Gastroesophageal sphincter (tissue), 4 donors: ENCODE measurements at regions not wholly inside any gene's neighbourhood (a gene's known extent, or its start where the extent isn't known, plus 50 kb on each side); places are given as distances from the start of the nearest gene placed in this dataset.

Source experiments
- ATAC-seq: fragments of 150-250 bp; one replicate; pipeline ENCODE4 v1.9.1; 2016; ENCODE audit warnings: mild to moderate bottlenecking, moderate library complexity
- H3K27ac ChIP-seq, 4 donors: fragments of 200-600 bp; sonication (generic) in 3 of 4; 1 replicate in 3 of 4; 2 replicates in 1 of 4; pipeline ENCODE4 v1.5.1; 2016 to 2019
- H3K27me3 ChIP-seq: fragments of 200-600 bp; sonication (generic); one replicate; pipeline ENCODE4 v1.5.1; 2019
- H3K36me3 ChIP-seq, 2 donors: fragments of 200-600 bp; sonication (generic); one replicate each; pipeline ENCODE4 v1.5.1; 2019; ENCODE audit warnings: control low read depth in 1 of 2
- H3K4me1 ChIP-seq, 3 donors: fragments of 200-600 bp; sonication (generic); 1 replicate in 2 of 3; 2 replicates in 1 of 3; pipeline ENCODE4 v1.5.1; 2016 to 2019; ENCODE audit warnings: control low read depth in 2 of 3
- H3K4me3 ChIP-seq, 2 donors: fragments of 200-600 bp; sonication (generic); one replicate each; pipeline ENCODE4 v1.5.1; 2019; ENCODE audit warnings: mild to moderate bottlenecking in 1 of 2, moderate library complexity in 1 of 2
- H3K9me3 ChIP-seq, 3 donors: fragments of 200-600 bp; sonication (generic); one replicate each; pipeline ENCODE4 v1.5.1; 2017 to 2019; ENCODE audit warnings: control low read depth in 2 of 3
- EP300 ChIP-seq: sonication (generic); formaldehyde crosslinking; IDR thresholded peaks from one replicate; pipeline ENCODE4 v1.6.1; 2017; ENCODE audit warnings: antibody characterized with exemption, mild to moderate bottlenecking
- POLR2A ChIP-seq, 2 donors: fragments of 450-650 bp; IDR thresholded peaks; one replicate each; pipeline ENCODE4 v1.6.1; 2017; ENCODE audit warnings: antibody characterized with exemption in 2 of 2, mild to moderate bottlenecking in 2 of 2, moderate library complexity in 1 of 2
- POLR2AphosphoS5 ChIP-seq: sonication (generic); formaldehyde crosslinking; IDR thresholded peaks from one replicate; pipeline ENCODE4 v1.6.1; 2017; ENCODE audit warnings: antibody characterized with exemption
- WGBS, 2 donors: methylation state at CpG; one replicate each; pipeline ENCODE4 v1.1.5; 2018; ENCODE audit warnings: low coverage in 1 of 2; 5-methylcytosine and 5-hydroxymethylcytosine counted together
- TF ChIP-seq, protein P1 (sequence below), 4 experiments: fragments of 200-600 bp in 2 of 4; fragments of 450-650 bp in 2 of 4; sonication (generic) in 1 of 4; IDR thresholded peaks; one replicate each; pipeline ENCODE4 v1.5.1; 2017 to 2019; ENCODE audit warnings: antibody characterized with exemption in 4 of 4, mild to moderate bottlenecking in 2 of 4, moderate library complexity in 2 of 4

DNA sequence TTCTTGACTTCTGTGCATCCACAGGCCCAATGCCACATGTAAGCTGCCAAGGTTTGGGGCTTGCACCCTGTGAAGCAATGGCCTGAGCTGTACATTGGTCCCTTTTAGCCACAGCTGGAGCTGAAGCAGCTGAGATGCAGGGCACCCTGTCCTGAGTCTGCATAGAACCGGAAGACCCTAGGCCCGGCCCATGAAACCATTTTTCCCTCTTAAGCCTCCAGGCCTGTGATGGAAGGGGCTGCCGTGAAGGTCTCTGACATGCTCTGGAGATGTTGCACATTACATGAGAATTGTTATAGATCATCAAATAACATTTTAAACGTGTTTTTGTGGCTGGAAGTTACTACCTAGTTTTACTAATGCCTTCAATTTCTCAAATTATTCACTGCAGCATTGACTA is 188.7 kb downstream of the RPAP3 start:
- 27 to 56% methylated on average over 1 of the region's 4 CpGs for WGBS, 2 donors

DNA sequence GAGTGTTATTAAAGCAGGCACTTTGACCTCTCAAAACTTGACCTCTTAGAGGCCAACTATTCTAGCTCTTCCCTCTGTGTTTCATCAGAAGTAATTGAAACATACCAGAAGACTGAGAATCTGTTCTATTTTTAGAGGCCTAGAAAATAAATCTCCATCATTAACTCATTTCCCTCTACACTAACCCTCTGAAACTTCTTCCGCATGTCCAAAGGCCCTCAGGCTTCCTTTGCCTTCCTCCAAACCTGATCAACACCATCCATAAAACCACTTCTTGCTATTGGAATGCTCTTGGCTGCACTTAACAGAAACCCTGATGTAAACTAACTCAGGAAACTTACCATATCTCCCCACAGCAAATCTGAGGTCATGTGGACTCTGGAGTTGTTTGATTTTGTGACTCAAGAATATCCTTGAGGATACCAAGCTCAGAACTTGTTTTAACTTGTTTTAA is 196.4 kb downstream of the RPAP3 start:
- TF ChIP-seq, protein P1, sequence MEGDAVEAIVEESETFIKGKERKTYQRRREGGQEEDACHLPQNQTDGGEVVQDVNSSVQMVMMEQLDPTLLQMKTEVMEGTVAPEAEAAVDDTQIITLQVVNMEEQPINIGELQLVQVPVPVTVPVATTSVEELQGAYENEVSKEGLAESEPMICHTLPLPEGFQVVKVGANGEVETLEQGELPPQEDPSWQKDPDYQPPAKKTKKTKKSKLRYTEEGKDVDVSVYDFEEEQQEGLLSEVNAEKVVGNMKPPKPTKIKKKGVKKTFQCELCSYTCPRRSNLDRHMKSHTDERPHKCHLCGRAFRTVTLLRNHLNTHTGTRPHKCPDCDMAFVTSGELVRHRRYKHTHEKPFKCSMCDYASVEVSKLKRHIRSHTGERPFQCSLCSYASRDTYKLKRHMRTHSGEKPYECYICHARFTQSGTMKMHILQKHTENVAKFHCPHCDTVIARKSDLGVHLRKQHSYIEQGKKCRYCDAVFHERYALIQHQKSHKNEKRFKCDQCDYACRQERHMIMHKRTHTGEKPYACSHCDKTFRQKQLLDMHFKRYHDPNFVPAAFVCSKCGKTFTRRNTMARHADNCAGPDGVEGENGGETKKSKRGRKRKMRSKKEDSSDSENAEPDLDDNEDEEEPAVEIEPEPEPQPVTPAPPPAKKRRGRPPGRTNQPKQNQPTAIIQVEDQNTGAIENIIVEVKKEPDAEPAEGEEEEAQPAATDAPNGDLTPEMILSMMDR (IDR thresholded peaks at IDR 0.05) = no peak
- TF ChIP-seq EP300 (no peak), POLR2A (IDR thresholded peaks at IDR 0.05) (no peak), POLR2AphosphoS5 (no peak)
- no peaks in the 10 kb centered on the region for H3K36me3 ChIP-seq
- H3K4me3 ChIP-seq = no peak overlapping the region
- H3K27me3 ChIP-seq = no peaks in the 10 kb centered on the region
- H3K9me3 ChIP-seq = peaks cover 0 to 4% (median 0%) of the 10 kb centered on the region in 3 donors
- peaks cover 0 to 13% (median 0%) of the 10 kb centered on the region in 3 donors for H3K4me1 ChIP-seq
- 8 to 23% methylated on average over 1 of the region's 1 CpG for WGBS, 2 donors
- ATAC-seq = no peak
- H3K27ac ChIP-seq = peak overlapping the region in 1 of 4 donors; percentile 15

More for the DNA sequence above, 188.7 kb downstream of the RPAP3 start:
- Histone ChIP-seq H3K27ac (no peak overlapping the region), H3K4me3 (no peak overlapping the region), H3K4me1 (no peaks in the 10 kb centered on the region), H3K27me3 (no peaks in the 10 kb centered on the region), H3K36me3 (no peaks in the 10 kb centered on the region), H3K9me3 (peaks cover 0 to 13% (median 0%) of the 10 kb centered on the region in 3 donors)
- no peak for ATAC-seq
- TF ChIP-seq POLR2A (IDR thresholded peaks at IDR 0.05) (no peak), POLR2AphosphoS5 (no peak), EP300 (no peak)
- TF ChIP-seq, protein P1 (IDR thresholded peaks at IDR 0.05) = no peak

DNA sequence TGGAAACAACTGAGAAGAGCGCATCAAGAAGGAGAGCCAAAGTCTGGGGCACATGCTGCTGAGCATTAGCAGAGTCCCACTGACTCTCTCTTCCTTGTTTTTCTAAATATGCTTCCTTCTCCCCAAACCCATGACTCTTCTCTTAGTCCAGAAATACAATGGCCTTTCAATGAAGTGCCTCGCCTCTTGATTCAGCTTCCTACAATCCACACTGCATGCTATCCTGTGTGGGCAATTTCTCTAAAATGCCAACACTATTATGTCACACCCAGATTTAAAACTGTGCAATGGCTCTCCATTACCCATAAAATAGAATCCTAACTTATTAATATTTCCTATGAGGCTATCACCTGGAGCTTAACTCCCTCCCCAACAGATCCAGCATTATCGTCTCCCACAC is 198.6 kb downstream of the RPAP3 start:
- peaks cover 0 to 13% (median 0%) of the 10 kb centered on the region in 3 donors for H3K4me1 ChIP-seq
- no peaks in the 10 kb centered on the region for H3K27me3 ChIP-seq
- H3K27ac ChIP-seq = no peak overlapping the region
- no peak overlapping the region for H3K4me3 ChIP-seq
- ATAC-seq = no peak
- TF ChIP-seq POLR2A (IDR thresholded peaks at IDR 0.05) = no peak
- TF ChIP-seq, protein P1 (IDR thresholded peaks at IDR 0.05) = no peak
- no peak for TF ChIP-seq EP300
- no peak for TF ChIP-seq POLR2AphosphoS5
- 75 to 92% methylated on average over 3 of the region's 3 CpGs for WGBS, 2 donors
- no peaks in the 10 kb centered on the region for H3K36me3 ChIP-seq
- peaks cover 0 to 4% (median 0%) of the 10 kb centered on the region in 3 donors for H3K9me3 ChIP-seq

DNA sequence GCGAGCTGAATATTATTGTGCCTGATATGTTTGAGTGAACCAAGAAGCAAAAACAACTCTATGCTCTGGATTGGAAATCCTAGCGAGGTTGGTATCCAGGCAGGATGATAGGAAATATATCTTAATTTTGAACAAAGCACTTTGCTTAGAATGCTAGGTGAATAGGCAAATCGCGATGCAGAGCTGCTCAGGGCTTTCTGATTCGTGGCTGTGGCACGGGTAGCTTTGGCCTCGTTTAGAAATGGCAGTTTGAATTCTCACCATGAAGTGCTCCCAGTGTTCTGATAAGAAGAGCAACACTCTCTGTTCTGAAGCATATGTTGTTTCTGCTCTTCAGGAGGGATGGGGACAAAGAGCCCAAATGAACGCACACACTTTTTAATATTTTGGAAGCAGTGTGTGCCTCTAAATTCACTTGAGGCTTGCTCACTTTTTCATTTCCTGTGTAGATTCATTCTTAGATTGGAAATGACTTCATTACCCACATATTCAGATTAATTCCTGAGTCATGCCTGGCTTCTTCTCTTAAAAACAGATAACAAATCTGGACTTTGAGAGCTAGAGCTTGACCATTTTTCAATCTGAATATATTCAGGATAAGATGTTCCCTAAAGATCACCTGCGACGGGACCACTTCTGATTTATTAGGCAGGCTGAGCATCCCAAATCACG is 200.9 kb downstream of the RPAP3 start:
- H3K4me3 ChIP-seq = no peak overlapping the region
- H3K4me1 ChIP-seq = peaks cover 0 to 13% (median 0%) of the 10 kb centered on the region in 3 donors
- no peaks in the 10 kb centered on the region for H3K36me3 ChIP-seq
- ATAC-seq = no peak
- H3K27ac ChIP-seq = no peak overlapping the region
- no peaks in the 10 kb centered on the region for H3K27me3 ChIP-seq
- H3K9me3 ChIP-seq = peaks cover 0 to 1% (median 0%) of the 10 kb centered on the region in 3 donors
- 63 to 71% methylated on average over 6 to 11 of the region's 11 CpGs for WGBS, 2 donors
- TF ChIP-seq POLR2A (IDR thresholded peaks at IDR 0.05) = no peak
- TF ChIP-seq, protein P1 (IDR thresholded peaks at IDR 0.05) = no peak
- no peak for TF ChIP-seq EP300
- no peak for TF ChIP-seq POLR2AphosphoS5

DNA sequence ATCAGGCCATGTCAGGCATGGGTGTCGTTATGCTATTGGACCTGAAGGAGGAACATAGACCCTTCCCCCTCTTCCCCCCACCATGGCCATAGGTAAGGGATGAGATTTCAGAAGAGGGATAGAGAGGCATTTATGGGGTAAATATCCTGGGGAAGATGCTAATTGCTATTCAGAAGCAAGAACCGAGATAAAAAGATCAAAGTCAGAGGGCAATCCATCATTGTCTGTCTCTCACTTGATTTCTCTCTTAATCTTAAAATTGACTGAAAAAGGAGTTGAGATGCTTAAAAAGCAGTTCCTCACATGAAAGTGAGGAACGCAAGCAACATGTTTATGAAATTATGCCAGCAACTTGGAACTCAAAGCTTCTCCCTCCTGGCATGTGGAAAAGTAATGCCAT is 212.0 kb downstream of the RPAP3 start:
- Histone ChIP-seq H3K27ac (no peak overlapping the region), H3K27me3 (no peaks in the 10 kb centered on the region), H3K4me3 (no peak overlapping the region), H3K4me1 (no peaks in the 10 kb centered on the region), H3K9me3 (peaks cover 0 to 15% (median 0%) of the 10 kb centered on the region in 3 donors), H3K36me3 (no peaks in the 10 kb centered on the region)
- TF ChIP-seq POLR2AphosphoS5 (no peak), POLR2A (IDR thresholded peaks at IDR 0.05) (no peak)
- ATAC-seq = no peak
- 33 to 55% methylated on average over 3 of the region's 3 CpGs for WGBS, 2 donors
